ENCODE measurements at regions not wholly inside any gene's neighbourhood (a gene's known extent, or its start where the extent isn't known, plus 50 kb on each side); places are given as distances from the start of the nearest gene placed in this dataset.
A peak's percentile ranks its signal among the peaks of the same experiment; 100 is the strongest.

DNA sequence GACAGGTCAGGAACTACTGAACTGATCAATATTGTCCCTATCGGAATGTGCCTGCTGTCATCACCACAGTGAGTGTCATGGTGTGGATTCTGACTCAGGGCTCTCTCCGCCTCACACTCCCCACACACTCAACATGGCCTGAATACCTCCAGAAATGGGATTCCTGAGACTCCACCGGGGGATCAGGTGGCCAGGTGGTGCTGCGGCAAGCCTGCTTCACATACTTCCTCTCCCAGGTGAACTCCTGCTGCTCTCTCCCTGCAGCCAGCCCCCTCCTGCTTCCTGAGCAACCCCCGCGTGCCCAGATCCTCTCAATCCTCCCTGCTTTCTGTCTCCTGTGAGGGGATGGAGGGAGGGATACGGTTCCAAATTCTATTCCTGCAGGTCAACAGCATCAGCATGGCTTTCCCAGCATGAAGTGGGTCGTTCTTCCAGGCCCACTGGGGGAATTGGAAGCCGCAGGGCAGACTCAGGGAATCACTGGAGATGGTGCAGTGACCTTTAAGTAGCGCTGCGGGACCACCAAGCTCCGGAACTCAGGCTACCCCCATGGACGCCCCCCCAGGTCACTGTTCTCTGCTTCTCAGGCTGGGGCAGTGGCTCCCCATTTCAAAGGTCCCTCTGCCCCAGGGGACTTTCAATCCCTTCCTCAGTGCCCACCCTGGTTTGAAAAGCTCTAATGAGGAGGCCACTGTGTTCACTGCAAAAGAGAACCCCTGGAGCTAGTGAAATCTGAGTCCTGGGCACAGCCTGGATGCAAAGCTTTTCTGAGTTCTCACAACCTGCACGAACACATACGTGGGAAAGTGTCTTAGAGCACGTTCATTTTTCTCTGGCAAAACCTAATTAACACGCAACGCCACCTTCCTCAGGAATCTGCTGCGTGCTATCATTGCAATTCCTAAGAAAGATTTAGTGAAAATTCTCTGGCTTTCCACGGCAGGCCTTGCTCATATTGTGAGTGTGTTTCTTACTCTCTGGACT, 168.4 kb downstream of the ZFP36L2 start:
- no peak for DNase-seq (ENCODE audit: extremely low read depth, low read depth, low spot score)

DNA sequence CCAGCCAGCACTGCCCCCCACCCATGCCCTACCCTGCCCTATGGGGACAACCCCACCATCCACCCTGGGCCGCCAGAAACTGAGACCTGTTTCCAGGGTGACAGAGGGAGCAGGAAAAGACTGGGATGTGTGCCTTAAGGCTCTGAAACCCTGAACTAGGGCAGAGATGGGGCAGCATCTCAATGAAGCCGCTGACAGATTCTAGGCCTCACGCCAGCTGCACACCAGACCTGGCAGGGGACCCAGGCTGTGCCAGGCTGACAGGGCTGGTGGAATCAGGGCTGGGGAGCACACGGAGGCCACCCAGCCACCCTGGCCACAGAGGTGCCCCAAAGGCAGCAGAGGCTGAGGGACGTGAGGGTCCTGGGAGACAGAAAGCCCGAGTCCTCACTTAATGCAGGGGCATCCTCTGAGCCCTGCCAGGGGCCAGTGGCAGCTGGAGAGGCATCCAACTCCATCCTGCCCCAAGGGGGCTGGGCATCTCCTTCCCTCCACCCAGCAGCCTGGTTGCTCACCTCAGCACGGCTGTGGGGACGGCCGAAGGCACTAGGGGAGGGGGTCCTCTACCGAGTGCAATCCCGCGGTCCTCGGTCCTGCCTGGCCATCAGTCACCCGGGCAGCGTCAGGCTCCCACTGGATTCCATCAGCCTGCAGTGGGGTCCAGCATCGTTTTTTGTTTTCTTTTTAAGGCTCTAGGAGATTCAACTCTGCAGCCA, 169.2 kb downstream of the ZFP36L2 start:
- no peak for DNase-seq (ENCODE audit: extremely low read depth, low read depth, low spot score)

DNA sequence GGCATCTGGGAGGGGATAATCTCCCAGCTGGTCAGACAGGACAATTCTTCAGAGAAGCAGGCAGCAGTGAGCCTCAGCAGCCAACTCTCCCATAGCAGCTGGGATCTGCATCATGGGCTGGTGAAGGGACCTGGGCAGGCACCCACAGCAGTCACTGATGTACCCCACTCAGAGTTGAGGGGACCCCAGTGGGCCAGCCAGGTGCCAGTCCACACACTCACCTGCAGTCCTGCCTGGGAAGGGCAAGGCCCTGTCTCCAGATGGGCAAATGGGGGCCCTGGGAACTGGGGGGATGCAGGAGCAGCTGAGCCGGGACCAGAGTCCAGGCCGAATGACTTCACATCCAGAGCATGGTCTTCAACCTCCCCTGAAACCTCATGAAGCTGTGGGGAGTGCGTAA, 170.4 kb downstream of the ZFP36L2 start:
- DNase-seq (ENCODE audit: extremely low read depth, low read depth, low spot score): no peak

DNA sequence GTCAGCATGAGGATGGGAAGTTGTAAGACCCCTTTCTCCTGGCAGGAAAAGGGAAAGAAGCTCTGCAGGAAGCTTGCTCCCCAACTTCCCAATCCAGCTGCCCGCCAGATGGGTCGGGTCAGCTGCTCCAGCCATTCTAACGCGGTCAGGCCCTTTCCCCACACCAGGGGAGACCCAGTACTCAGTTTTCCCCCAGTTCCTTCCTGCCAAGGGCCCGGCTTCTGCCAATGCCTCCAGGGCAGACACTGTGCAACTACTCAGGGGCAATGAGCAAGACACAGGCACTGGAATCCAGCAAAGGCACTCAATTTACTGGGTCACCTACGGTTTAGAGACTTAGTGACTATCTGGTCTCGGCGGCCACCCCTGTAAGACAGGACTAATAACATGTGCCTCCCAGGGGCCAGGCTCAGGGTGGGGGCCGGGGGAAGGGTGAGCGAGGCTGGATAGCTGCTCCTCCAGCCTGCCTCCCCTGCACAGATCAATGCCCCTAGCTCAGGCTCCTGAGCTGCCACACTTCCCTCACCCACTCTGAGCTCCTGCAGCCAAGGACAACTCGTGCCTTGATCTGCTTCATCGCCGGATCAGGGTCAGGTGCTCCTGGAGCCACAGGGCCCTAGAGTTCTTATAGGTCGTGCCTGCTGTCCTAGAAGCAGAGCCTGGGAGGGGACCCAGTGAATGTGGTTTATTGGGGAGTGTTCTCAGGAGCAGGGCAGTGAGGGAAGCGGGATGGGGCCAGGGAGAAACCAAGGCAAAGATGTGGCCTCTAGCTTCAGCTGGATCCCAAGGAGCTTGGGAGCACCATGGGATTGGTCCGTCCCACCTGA, 171.1 kb downstream of the ZFP36L2 start:
- no peak for DNase-seq (ENCODE audit: extremely low read depth, low read depth, low spot score)

DNA sequence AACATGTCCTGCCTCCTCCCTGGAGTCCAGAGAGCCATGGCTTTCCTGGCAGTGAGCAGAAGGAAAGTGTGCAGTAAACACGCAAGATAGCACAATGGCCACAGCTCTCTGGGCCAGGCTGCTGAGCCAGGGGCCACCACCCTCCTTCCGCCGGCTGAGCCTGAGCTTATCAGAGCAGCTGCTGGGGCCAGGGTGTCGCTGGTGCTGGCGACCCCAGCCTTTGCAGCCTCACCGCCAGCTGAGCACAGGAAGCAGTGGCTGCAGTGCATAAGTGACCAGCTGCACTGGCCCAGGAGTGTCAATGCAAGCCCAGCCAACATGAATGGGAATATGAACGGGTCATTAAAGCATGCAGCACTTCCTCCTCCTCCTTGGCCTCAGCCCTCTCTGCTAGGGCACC, 172.0 kb downstream of the ZFP36L2 start:
- DNase-seq (ENCODE audit: extremely low read depth, low read depth, low spot score): no peak

DNA sequence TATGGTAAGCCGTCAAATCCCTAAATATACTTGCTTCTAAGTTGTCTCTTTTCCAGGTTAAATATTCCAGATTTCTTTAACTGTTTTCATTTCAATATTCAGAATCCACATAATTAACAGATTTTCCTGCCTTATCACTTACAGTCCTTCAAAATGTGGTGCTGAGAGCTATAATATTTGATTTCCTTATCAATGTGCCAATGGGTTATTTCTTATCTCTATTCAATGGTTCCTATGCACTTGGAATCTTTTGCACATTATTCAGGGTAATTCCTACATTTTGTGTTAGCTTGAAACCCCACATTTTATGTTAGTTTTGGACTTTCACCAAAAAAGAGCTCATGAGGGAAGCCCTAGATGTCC, 173.5 kb downstream of the ZFP36L2 start:
- DNase-seq (ENCODE audit: extremely low read depth, low read depth, low spot score): no peak

DNA sequence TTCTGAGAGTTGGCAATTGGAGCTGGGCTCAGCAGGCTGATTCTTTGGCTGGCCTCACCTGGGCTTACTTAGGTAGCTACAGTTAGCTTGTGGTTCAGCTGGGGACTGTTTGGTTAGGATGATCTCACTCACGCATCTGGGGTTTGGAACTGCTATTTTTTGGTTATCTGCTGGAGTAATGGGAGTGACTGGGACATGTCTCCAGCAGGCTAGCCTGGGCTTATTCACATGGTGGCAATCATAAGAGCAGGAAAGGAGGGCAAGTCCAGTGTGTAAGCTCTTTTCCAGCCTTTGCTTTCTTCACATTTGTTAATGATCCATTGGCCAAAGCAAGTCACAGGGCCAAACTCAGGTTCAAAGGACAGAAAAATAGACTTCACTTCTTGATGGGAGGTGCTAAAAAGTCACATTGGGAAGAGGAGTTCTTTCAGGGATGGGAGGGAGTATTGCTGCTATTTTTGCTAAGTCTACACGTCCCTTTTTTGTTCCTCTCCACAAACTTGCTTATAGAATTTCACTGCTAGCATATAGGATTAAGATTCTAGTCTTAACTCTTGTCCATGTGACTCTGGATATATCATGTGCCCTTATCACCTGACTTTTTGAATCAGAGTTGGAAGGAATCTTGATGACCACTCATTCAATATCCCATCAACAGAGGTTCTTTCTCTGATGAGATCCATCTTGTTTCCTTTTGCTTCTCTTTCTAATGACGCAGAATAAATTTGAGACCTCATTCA, 174.0 kb downstream of the ZFP36L2 start:
- DNase-seq (ENCODE audit: extremely low read depth, low read depth, low spot score): no peak

DNA sequence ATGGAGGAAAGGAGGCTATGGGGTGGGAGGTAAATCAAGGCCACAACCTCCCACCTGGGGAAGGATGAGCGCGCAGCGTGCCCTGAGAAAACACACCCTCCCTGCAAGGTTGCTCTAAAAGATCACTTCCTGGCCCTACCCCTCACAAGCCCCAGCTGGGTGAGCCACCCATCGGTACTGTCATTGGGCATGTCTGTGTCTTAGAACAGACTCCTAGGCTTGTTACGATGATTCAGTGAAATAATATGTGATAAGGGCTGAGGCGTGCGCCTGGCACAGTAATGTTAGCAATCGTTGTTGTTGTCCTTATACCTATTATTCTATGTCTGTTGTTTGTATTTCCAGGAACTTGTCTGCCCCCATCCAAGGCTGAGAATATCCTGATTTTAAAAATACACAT, 175.1 kb downstream of the ZFP36L2 start:
- DNase-seq (ENCODE audit: extremely low read depth, low read depth, low spot score): no peak

DNA sequence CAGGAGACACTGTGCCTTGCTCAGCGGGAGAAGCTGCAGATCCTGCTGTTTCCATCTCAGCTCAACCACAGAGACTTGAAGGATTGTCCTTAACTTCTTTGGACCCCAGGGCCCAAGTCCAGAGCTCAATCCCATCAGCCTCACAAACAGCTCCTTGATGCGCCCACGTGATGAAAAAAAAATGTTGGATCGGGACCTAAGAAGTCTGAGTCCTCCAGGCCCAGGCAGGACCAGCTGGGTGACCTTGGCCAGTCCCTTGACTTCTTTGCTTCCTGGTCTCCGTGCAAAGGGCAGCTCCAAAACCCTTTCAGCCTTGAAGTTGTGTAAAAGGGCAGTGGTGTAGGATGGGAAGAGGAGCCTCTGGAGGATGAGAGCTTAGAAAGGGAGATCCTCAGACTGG, 175.5 kb downstream of the ZFP36L2 start:
- no peak for DNase-seq (ENCODE audit: extremely low read depth, low read depth, low spot score)

DNA sequence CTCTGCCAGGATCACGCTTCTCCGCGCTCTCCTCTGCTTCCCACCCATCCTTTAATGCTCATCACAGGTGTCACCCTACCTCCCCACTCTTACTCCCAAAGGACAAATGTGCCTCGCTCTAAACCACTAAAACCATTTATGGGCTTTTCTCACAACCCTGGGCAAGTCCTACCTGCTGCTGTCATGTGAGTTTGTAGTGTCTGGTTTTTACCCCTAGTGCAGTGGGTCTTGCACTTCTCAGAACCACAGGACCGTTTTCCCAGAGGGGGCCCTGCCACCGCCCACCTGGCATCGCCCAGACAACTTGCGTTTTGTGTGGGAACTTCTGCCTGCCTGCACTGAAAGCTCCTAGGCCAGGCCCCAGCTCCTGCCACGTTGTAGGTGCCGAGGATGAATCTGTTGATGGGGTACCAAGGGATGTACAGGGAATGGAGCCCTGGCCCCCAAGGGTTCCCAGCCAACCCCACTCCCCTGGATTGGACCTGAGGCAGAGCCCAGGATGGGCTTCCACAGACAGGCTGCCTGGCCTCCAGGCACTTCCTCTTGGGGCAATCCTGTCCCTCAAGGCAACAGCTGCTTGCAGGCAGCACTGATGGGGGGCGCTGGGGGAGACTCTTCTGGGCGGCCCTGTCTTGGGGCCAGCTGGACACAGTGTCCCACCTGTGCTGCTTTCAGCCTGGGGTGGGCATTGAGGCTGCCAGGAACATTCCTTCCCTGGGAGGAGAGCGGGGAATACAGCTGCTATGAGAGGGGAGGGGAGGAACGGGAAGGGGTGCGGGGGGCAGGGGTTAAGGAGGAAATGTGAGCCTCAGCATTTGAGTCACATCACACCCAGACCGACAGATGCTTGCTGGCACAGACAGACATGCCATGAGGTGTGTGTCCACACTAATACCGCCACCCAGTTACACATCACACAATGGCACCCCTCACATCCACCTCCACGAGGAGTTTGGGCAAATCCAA, 176.3 kb downstream of the ZFP36L2 start:
- DNase-seq (ENCODE audit: extremely low read depth, low read depth, low spot score): no peak

DNA sequence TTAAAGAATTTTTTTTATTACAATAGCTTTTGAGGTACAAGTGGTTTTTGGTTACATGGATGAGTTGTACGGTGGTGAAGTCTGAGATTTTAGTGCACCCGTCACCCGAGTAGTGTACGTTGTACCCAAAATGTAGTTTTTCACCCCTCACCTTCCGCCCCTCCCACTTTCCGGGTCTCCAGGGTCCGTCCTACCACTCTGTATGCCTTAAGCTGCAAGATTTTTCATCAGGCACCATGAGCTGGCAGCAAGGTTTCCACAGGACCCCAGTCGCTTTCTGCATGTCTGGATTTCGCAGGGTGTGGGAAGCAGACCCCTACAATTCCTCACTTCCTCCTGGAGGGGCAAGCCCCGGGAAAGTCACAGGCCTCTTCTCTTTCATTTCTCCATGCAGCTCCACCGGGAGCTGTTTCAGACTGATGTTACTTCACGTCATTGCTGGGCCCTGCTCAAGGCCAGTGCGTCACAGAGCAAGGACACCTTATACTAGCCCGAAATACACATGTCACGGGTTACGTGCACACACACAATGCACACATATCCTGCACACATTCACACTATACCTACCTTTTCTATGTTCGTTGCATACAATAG, 179.1 kb downstream of the ZFP36L2 start:
- DNase-seq (ENCODE audit: extremely low read depth, low read depth, low spot score): no peak

DNA sequence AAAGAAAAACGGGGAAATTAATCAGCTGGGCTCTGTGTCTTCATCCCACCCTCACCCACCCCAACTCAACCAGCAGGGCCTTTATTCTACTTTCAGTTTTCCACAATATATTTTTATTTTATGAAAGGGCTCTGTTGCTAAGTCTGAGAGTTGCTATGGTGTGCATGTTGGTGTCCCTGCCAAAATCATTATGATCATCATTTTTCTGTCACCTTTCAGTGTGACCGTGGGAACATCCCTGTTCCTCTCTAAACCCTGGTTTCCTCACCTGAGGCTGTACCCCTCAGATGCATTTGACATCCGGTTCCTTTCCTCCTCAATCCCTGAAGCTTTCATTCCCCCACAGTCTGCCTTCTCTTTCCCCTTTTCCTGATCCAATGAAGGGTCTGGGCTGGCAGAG, 180.5 kb downstream of the ZFP36L2 start:
- DNase-seq (ENCODE audit: extremely low read depth, low read depth, low spot score): no peak

DNA sequence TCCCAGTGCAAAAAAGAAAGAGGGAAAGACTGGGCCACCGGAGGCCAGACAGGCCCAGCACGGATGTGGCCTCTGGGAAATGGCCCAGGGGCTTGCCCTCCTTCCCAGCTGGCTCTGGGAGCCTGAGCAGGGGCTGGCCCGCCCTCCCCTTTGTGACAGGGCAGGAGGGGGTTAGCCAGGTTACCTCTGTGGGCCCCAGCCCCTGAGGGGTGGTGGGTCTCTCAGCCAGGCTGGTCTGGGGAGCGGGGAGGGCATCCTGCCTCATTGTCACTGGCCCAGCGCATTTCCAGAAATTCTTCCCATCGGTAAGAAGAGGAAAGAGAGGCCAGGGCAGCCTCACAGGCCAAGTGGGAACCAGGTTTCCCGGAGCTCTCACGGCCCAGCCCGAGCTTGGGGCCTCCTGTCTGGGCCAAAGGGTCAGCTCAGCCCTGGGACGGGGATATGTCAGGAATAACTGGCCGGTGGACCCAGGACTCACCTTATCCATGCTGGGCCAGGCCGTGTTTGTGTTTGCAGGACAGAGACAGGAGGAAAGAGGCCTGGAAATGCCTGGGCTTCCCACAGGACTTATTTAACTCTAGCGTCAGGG, 182.2 kb downstream of the ZFP36L2 start:
- no peak for DNase-seq (ENCODE audit: extremely low read depth, low read depth, low spot score)

DNA sequence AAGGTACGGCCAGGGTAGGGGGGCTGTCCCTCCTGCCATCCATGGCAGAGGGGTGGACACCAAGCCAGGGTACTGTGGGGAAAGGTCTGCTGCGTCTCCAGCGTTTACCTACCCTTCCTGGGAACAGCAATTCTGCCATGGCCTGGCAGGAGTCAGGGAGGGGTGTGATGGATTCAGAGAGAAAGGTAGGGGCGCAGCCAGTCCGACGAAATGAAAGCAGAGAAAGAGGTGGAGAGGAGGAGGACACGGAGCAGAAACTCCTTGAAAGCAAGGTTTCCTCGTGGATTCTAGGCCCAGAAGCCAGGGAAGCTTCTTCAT, 182.9 kb downstream of the ZFP36L2 start:
- no peak for DNase-seq (ENCODE audit: extremely low read depth, low read depth, low spot score)

DNA sequence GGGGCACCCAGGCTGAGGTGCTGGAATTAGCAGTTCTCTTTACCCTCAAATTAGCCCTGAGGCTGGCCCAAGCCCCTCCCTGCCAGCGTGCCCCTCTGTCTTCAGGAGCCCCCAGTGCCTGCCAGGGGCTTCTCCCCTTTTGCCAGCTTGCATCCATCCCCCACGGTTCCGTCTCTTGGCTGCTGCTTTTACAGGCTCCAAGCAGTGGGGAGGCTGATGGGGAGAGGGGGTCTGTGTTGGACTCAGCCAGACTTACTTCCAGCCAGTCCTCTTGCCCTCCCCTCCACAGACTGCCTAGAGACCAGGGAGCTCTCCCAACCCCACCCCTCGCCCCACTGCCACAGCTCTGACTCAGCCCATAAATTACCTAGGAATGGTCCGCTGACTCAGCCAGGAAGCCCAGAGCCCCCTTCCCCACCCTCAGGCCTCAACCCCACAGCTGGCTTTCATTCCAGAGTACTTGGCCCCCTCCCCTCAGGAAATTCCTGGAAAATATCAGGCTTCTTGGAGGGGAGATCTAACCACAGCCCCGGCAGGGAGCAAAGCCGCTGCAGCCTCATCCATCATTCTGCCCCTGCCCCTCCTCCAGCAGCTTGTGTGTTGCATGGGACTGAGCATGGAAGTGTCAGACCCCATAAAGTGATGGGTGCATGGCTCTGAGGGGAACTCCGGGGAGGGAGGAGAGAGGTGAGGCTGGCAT, 184.6 kb downstream of the ZFP36L2 start:
- DNase-seq (ENCODE audit: extremely low read depth, low read depth, low spot score): peak; percentile 76

DNA sequence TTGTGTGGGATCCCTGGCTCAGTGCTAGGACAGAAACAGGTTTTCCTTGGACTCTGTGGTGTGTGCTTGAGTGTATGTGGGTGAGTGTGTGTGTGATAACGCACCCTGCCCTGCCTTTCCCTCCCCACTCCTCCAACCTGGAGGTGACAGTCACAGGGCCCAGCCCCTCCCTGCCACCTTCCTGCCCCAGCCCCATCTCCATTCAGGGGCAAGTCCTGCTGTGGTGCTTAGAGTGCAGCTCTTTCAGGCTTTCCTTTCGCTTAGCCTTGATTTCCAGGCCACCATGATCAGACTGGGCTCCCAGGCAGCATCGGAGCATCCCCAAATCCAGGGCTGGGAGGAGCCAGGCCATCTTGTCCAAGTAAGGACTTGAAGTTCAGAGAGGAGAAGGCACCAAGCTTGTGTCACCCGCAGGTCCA, 185.2 kb downstream of the ZFP36L2 start:
- no peak for DNase-seq (ENCODE audit: extremely low read depth, low read depth, low spot score)

DNA sequence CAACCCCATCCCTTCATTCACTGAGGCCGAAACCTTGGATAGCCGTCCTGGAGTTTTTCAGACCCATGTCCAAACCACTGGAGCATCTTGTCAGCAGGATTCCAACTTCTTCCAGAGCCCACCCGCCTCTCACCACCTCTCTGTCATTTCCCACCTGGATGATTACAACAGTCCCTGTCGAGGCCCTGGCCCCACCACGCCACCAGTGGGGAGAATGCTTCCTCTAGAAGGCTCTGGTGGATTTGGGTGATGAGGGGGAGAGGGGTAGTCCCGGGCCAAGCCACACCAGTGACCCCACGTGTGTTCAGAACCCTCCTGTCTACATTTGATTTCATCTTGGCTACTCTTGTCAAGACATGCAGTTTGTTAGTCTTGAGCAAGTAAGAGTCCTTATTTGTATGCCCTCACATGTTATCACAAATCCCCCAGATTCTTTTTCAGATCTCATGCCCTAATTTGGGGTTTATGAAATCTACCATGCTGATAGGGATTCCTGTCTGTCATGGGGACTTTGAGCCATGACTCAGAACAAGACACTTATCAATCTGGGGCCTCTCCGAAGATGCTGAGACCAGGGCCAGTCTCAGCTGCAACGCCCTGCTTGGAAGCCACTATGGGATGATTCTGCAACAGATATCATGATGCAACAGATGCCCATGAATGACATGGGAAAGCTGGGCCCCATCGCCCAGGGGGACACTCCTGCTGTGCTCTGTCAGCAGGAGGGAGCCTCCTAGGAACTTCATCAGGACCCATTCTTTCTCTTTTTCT, 186.1 kb downstream of the ZFP36L2 start:
- DNase-seq (ENCODE audit: extremely low read depth, low read depth, low spot score): no peak
